Embryonic facial prominence (tissue), 1 donor: ENCODE measurements at regions not wholly inside any gene's neighbourhood (a gene's known extent, or its start where the extent isn't known, plus 50 kb on each side); places are given as distances from the start of the nearest gene placed in this dataset.
A peak's percentile ranks its signal among the peaks of the same experiment; 100 is the strongest.
"Not testable (repeated sequence)": the region's sequence is repeated elsewhere in the genome, so short reads cannot be mapped to it uniquely, and the experiment has no call there.

Experiments
- DNase-seq: peaks from one replicate; pipeline ENCODE4 v3.0.0-alpha.2; 2016; ENCODE audit errors: extremely low spot score

DNA sequence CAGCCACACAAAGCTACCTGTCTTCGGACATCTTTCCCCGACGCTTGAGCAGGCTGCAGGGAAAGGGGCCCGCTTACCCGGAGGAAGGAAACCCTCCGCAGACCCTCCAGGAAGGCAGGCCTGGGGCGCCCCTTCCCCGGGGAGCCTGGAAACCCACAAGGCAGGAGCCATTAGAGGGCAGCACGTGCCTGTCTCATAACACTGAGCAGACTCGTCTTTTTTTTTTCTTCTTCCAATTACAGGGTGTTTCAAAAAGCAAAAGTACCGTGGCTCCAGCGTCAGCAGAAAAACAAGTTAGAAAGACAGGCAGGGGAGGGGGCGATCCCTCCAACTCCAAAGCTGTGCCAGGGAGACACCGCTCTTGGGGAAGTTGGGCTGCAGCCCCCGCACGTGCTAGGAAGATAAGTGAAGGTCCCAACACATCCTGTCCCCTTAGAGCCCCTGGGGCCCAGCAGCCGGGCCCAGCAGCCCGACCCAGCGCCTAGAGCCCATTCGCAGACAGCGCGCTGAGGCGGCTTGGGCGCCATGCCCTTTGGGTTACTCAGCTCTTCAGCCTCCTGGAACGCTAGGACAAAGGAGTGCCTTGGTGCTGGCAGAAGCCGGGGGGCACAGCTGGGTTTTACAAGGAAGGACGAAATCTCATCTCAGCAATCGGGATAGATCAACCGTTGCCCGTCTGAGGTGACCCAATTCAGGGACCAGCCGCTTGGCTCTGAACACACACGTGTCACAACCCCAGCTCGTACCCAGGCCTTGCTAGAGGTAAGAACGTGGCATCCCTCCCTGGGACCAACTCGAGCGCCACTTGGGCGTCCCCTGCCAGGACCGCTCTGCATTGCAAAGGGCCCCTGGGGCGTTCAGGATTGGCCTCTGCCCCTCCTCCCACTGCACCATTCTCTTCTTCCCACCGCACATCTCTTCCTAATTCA lies 136.3 kb downstream of the LY86 start:
- DNase-seq = peak; percentile 89

DNA sequence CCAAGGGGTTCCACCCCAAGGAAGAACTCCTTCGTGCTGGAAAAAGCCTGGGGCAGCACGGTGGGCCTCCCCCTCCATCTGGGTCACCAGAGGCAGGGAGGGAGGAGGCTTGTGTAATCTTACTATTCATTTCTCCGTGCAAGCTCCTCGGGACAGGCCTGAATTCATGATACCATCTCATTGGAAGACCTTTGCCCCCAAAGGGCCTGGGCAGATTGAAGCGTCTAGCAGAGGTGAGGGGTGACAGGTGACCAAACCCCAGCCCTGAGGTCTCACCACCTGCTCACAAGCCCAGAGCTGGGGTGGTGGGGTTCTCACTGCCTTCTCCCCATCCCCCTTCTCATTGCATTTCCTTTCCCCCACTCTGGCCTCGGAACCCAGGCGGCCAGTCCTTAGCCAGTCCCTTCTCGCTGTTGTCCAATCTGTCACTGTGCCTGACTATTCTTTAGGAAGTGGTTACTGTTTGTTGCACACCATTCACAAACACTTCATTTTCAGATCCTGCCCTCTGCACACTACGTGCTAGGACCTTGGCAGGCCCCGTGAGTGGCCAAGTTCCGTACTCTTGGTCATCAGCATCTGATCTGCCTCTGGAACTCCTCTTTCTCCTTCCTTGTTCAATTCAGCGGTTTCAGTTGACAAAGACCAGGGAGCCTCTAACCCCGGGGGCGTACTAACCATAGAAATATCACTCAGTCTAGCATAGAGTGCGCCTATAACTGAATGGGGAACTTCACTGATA lies 137.1 kb downstream of the LY86 start:
- no peak for DNase-seq

DNA sequence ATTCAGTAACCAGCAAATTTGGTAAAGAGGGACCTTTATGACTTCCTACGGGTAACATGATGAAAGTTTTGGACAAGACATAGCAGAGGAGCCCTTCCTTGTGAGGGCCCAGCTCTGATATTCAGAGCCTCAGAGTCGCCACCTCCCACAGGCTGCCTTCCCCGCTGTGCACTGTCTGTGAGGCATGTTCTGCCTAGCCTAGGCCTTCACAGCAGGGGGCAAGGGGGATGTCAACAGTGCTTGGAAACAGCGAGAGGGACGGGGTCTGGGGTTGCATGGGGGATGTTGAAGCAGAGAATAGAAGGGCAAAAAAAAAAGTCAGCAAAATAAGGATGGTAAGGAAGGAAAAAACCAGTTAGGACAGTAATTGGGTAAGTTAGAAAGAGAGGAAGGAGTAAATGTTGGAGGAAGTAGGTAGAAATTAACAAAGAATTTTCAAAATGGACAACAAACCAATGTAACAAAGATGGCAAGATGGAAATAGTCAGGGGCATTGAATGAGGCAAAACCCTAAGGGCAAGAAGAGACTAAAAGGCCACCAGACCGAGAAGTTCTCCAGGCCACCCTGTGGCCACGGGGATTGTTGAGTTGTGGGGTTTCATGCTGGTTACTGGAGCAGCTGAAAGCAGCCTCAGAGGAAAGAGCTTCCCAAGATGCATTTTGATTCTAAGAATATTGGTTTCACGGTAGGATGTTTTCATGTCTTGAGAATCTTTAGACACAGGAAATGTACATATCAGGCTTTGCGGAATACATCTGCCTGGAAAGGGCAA lies 139.8 kb downstream of the LY86 start:
- no peak for DNase-seq

DNA sequence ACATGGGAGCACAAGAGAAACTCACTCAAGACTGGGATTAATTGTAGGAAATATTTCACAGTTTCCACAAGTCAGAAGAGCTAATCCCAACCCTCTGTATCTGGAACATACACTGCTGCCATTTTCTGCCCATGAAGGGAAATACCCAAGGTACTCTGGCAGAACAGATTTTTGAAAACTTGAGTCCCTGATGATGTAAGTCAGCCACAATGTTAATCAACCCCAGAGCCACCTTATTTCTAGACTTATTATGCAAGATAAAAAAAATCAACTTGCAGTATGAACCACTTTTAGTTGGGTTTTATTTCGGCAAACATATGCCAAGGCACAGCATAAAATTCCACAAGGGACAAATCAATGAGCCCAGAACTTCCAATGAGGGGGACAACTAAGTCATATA lies 141.5 kb downstream of the LY86 start:
- no peak for DNase-seq

DNA sequence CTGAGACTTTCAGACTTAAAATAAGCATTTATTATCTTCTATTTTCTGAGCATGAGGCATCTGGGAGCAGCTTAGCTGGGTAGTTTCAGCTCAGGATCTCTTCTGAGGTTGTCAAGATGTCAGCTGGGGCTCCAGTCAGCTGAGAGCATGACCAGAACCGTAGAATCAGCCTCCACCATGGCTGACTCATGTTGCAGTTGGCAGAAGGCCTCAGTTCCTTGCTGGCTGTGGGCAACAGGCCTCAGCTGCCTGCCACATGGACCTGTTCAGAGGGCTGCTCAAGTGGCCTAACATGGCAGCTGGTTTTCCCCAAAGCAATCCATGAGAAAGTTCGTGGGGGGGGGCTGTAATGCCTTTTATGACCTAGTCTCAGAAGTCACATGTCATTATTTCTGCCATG lies 142.3 kb downstream of the LY86 start:
- DNase-seq = no peak

DNA sequence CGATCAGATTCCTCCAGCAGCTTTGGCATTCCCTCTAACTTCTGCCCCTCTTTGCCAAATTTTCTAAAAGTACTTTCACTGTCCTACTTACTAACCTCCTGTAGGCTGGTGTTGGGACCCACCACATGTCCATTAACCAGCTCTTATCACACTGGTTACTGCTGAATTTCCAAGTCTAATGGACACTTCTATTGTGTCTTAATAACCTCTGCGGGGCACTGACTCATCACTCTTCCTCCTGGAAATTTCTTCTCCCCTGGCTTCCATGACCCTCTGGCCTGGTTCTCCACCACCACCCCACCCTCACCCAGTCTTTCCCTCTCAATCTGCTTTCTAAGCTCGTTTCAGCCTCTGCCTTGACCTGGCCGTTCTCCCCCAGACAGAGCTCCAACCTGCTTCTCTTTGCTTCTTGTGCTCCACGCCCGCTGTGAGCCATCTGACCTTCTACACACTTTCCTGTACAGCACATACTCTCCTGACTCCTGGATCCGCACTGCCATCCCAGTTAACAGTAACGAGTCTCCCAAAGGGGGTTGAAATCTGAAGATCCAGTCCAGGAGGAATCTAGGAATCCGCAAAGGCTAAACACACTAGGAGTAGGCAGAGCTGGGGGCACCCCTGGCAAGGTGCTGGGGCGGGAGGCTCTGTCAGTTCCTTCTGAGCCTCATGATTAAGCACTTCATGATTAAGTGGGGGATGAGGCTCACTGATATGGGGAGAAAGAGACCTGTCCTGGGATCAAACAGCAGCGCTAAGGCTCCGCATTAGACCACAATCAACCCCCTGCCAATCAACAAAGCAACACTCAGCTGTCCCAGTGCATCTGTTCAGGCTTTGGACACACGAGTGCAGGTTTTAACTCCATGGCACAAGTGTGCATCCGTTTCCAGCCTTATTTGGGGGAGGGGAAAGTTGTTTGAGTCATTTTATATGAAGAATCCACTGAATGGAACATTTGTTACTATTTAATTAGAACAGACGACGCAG lies 146.3 kb downstream of the LY86 start:
- DNase-seq = no peak

DNA sequence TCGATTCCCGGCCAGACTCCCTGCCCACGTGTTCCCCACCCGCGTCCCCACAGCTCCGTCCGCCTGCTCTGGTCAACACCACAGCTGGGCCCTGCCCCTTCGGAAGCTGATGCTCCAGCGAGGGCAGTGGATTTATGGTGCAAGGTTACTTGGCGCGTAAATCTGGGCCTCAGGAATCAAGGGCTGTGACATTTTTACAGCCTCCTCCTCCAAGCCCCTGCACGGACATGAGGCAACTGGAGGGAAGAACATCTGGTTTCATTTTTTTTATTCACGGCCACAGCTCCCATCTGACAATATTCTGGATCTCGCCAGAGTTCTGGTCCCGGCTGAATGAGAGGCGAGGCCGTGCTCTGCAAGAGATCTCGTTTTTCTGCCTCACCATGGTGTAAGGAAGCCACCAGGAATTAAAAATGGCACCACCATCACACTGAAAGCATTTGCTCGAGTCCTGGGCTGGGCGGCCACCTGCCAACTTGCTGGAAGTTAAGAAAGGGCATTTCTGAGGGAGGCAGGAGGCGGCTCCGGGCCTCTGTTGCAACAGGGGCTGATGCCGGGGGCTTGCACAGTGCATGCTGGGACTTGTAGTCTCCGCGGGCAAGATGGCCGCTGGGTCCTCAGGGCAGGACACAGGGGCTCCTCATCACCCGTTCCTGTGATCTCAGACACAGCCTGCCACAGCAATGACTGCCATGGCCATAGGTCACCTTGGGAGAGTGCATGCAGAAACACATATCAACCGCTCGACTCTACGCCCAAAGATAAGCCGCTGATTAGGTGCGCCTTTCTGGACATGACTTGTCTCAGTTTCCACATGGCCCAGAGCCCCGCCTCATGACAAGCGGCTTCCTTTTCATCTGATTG lies 148.5 kb downstream of the LY86 start:
- DNase-seq = no peak

DNA sequence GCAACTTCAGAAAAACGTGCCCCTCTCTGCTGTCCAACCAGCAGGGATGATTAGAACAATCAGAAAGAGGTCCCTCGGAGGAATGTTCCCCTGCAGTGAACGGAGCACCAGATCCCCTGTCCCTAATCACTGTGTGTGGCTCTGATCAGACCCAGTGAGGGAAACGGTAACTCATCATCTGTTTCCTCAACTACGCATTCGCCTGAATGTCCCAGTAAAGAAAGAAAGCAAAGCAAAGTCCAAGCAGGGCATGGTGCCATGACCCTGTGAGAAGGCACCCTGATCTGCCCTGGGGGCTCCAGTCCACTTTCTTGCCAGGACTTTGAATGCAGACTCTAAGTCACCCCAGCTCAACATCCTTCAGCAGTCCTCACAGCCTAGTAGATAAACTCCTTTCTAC lies 149.2 kb downstream of the LY86 start:
- no peak for DNase-seq

DNA sequence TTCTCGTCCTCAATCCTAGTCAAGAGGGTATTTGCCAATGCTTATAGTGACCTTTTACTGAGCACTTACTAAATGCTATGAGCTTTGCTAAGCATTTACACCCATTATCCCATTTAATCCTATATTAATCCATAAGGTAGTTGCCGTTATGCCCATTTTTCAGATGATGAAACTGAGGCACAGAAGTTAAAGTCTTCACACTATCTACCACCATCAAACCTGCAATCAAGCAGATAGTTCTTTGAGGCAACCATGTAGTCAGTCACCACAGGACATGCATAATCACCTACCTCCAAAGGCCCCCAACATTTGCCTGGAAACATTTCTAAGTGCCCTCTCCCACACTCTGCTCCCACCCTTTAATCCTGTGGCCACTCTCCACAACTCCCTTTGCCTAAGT lies 149.6 kb downstream of the LY86 start:
- DNase-seq = no peak

DNA sequence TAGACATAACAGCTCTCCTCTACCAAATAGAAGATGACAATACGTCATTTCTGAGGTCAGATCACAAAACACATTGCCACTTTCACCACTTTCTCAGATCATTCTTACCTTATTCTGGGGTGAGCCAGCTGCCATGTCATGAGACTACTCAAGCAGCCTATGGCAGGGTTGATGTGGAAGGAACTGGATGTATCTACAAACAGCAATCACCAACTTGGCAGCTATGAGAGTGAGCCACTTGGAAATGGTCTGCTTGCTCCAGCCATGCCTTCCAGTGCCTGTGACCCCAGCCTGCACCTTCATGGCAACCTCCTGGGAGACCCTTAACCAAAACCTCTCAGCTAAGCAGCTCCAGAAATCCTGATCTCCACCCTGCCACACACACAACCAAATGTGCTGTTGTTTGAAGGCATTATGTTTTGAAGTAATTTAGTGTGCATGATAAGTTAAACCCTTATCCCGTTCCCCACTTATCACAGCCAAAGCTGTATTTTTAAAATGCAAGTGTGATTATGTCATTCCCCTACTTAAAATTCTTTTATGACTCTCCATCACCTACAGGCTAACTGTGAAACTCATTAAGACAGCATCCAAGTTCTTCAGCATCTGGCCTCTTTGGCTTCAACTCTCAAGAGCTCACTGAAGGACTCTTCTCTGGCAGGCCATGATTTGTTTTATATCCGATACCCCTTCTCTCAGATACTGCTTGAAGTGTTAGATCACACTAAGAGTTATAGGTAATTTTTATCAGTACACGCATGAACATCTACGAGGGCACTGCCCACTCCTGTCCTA lies 150.6 kb downstream of the LY86 start:
- no peak for DNase-seq

DNA sequence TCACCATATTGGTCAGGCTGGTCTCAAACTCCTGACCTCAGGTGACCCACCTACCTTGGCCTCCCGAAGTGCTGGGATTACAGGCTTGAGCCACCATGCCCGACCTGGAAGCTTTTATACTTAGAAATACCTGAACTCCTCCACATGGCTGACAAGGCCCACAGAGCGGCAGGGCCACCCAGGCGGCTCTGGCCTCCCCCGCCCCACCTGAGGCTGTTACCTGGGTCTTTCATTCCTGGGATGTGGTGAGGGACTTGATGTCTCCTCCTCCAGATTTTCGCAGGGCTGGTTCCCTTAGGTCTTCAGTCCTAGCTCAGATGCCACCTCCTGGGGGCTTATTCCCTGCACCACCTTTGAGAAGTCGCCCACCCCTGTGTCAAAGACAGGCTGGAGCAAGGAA lies 152.1 kb downstream of the LY86 start:
- DNase-seq = no peak

DNA sequence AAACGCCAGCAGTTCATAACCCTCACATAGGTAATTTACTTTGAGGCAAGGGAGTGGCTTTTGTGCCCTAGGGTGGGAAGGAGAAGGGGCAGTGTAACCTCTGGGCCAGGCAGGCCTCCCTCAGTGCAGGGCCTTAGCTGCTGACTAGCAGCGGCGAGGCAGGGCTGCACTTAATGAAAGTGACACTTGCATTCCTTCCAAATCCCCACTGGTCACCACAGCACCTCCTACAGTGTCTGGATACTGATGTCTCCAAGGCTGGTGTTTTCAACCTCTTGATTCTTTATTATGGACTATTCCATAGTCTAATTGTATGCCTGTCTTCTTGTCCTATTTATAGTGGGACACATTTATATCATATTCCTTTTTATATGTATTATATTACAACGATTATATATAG lies 152.7 kb downstream of the LY86 start:
- DNase-seq = no peak

DNA sequence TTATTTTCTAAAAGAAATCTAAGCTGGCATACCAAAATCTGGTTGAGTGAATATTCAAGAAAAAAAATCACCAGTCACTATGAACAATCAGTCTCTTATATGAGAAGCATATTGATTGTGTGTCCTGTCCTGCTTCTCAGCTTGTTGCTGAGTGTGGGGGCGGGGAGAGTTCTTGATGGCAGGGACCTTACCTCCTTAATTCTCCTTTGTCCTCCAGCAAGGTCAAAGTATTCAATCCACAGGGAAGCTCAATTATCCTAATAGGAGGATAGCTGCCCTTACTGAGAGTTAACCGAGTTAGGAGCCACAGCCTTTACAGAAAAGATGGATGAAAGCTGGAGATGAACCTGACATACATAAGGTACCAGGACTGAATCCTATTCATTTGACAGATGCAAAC lies 154.0 kb downstream of the LY86 start:
- DNase-seq = no peak

DNA sequence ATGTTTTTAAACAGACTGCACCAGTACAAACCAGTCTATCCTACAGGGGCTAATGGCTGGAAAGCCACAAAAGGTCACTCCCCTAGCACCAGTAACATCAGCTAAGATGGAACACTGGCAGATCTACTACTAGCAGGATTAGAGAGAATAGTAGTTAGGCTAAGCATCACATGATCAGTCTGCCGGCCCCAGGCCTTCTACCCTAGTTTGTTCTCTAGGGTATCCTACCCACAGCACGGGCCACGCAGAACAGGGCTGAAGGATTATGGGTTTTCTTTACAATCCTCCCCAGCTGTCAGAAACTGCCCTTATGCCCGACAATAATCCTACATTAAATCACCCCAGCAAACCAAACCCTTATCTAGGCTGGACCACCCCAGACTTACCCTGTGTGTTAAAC lies 156.0 kb downstream of the LY86 start:
- DNase-seq = no peak

DNA sequence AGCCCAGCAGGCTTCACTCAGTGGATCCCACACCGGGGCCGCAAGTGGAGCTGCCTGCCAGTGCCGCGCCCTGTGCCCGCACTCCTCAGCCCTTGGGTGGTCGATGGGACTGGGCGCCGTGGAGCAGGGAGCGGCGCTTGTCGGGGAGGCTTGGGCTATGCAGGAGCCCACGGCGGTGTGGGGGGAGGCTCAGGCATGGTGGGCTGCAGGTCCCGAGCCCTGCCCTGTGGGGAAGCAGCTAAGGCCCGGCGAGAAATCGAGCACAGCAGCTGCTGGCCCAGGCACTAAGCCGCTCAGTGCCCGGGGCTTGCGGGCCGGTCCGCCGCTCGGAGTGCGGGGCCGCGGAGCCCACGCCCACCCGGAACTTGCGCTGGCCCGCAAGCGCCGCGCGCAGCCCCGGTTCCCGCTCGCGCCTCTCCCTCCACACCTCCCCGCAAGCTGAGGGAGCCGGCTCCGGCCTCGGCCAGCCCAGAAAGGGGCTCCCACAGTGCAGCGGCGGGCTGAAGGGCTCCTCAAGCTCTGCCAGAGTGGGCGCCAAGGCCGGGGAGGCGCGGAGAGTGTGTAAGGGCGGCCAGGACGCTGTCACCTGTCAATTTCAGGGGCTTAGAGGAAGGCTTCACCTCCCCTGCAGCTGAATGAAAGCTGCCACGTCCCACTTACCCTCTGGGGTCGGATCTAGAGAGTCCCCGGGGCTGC lies 157.3 kb downstream of the LY86 start:
- DNase-seq = not testable (repeated sequence)

DNA sequence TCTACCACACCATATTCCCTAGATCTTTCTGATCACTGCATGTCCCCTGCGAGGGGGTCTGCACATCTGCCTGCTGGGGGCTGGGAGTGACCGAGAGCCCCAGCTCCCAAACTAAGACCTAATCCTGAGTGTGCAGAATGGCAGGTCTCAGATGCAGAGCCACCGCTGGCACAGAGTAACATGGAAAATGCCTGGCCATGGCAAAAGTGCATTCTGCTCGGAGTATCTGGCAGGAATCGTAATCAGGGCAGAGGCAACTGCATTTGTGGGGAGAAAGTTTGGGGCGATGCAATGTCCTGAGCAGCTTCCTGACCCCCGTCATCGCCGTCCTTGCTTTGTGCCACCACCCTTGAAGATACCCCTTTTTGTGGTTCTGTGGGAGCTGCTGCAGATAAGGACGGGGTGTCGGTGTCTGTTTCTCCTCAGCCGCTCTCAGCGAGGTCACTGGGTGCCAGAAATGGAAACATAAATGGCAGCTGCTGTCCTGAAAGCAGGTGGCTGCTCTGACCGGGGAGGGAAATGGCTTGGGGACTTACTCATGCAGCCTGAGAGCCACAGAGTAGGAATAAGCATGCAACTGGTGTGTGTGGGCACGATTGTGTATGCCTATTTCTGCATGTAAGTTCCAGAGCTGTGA lies 157.9 kb downstream of the LY86 start:
- no peak for DNase-seq

DNA sequence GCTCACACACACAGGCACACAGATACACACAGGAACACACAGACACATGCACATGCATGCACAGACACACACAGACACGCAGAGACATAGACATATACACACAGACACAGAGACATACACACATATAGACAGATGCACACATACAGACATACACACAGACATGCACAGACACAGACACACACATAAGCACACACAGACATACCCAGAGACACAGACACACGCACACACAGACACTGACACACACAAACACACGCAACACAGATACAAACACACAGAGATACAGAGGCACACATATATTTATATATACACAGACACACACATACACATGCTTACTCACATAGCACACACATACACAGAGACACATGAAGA lies 158.4 kb downstream of the LY86 start:
- DNase-seq = no peak

DNA sequence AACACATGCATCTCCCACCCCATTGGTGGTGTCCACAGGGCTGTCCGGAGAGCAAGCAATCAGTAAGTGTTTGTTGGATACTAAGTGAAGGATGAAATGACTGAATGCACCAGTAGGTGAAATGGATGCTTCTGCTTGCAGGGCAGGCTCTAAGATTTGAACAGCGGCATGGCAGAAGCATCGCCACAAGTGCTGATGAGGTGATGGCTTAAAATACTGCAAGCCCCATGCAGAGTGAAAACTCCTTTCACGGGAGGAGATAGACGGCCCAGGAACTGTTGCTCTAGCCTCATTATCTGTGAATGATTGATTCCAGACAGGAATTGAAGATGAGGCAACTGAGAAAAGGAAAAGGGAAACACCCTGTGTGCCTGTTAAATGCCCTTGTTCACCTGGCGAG lies 158.9 kb downstream of the LY86 start:
- DNase-seq = no peak
